ENCODE measurements at regions not wholly inside any gene's neighbourhood (a gene's known extent, or its start where the extent isn't known, plus 50 kb on each side); places are given as distances from the start of the nearest gene placed in this dataset.

DNA sequence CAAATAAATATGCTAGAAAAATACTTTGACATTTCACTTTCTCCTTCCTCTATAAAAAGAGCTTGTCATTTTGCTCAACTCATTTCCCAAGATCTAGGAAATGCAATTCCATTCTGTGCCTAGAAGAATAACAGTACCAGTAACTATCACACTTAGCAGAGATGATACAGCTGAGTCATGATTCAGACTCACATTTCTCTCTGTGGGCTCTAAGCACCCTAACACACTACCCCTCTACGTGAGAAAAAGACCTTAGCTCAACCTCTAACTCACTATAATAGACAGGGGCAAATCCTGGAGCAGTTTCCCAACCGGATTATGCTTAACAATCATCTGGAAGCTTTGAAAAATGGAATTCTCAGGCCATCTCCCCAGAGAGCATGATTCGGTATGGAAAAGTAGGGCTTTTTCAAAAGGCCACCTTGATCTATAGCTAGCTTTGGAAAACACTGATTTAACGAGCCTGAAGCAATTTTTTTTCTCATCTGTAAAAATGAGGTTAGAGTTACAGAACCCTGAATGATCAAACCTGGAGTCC, 1312.3 kb upstream of the PIK3C3 start:
- WGBS, 2 donors: 57 to 58% methylated on average over 4 of the region's 4 CpGs
- DNase-seq (ENCODE audit: low spot score in 2 of 2): no peak

DNA sequence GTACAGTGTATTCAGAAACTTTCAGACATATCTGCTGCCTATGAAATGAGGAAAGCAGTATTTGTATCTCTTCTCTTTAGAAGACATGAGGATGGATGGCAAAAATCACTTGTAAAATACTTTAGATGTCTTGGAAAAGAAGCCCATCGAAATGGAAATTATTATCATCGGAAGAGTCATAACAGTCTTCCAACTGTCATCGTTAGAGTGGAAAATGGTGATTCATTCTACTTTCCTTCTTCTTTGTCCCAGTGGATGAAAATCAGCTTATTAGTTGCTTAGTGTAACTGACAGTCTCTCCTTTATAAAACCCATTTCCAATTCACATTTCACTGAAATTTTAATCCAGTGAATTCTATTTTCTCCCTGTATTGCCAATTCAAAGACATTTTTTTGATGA, 1323.7 kb upstream of the PIK3C3 start:
- Histone ChIP-seq H3K4me1 (no peaks in the 10 kb centered on the region), H3K9me3 (peaks cover 0 to 6% (median 0%) of the 10 kb centered on the region in 4 donors), H3K27me3 (no peaks in the 10 kb centered on the region), H3K27ac (no peak overlapping the region), H3K36me3 (no peaks in the 10 kb centered on the region), H3K4me3 (no peak overlapping the region)
- WGBS, 2 donors: 88 to 93% methylated on average over 3 of the region's 3 CpGs
- no peak for DNase-seq (ENCODE audit: low spot score in 2 of 2)
- no peak for TF ChIP-seq EP300 (IDR thresholded peaks at IDR 0.05)
- TF ChIP-seq, protein P1, sequence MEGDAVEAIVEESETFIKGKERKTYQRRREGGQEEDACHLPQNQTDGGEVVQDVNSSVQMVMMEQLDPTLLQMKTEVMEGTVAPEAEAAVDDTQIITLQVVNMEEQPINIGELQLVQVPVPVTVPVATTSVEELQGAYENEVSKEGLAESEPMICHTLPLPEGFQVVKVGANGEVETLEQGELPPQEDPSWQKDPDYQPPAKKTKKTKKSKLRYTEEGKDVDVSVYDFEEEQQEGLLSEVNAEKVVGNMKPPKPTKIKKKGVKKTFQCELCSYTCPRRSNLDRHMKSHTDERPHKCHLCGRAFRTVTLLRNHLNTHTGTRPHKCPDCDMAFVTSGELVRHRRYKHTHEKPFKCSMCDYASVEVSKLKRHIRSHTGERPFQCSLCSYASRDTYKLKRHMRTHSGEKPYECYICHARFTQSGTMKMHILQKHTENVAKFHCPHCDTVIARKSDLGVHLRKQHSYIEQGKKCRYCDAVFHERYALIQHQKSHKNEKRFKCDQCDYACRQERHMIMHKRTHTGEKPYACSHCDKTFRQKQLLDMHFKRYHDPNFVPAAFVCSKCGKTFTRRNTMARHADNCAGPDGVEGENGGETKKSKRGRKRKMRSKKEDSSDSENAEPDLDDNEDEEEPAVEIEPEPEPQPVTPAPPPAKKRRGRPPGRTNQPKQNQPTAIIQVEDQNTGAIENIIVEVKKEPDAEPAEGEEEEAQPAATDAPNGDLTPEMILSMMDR (IDR thresholded peaks at IDR 0.05): no peak
- no peak for TF ChIP-seq POLR2A (IDR thresholded peaks at IDR 0.05)

More for the DNA sequence above, 1312.3 kb upstream of the PIK3C3 start:
- Histone ChIP-seq H3K36me3 (no peaks in the 10 kb centered on the region), H3K27me3 (no peaks in the 10 kb centered on the region), H3K9me3 (no peaks in the 10 kb centered on the region), H3K27ac (no peak overlapping the region), H3K4me3 (no peak overlapping the region), H3K4me1 (no peaks in the 10 kb centered on the region)
- no peak for TF ChIP-seq EP300 (IDR thresholded peaks at IDR 0.05)
- TF ChIP-seq POLR2A (IDR thresholded peaks at IDR 0.05): no peak
- TF ChIP-seq, protein P1 (IDR thresholded peaks at IDR 0.05): no peak

DNA sequence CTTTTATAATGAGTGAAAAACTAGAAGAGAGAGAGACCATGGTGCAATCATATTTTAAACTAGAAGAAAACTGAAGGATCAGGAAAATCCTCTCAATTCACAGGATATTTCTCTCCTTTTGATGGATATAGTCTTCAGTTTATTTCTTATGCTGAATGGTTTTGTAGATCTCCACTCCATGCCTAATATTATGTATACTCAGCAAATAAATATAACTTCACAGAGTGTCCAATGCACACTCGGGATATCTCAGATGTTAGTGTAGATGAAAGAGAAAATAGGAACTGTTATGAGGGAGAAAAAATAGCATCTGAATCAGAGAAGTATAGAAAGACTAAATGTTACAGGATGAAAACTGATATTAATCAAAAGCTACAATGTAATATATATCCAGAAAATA, 1324.5 kb upstream of the PIK3C3 start:
- 91 to 92% methylated on average over 1 of the region's 1 CpG for WGBS, 2 donors

DNA sequence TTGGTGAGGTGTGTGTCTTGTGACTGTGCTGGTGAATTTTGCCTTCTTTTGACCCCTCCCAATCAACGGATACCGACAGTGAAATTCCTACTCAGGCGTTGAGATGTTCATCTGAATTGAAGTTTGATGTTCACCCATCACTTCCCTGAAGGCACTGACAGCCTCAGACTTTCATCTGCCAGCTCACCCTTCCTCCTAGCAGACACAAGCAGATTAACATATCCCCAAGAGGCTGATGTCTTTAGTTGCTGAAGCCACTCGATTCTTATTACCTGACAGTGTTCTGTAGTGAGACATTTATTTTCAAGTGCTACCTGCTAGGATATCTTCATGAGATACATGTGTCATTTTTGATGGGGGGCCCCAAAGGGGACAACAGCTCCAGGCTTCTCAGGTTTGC, 1330.1 kb upstream of the PIK3C3 start:
- Histone ChIP-seq H3K9me3 (no peaks in the 10 kb centered on the region), H3K27ac (no peak overlapping the region), H3K4me1 (no peaks in the 10 kb centered on the region), H3K27me3 (no peaks in the 10 kb centered on the region), H3K36me3 (no peaks in the 10 kb centered on the region), H3K4me3 (no peak overlapping the region)
- DNase-seq (ENCODE audit: low spot score in 2 of 2): no peak
- 80 to 85% methylated on average over 4 of the region's 4 CpGs for WGBS, 2 donors
- TF ChIP-seq, protein P1 (IDR thresholded peaks at IDR 0.05): no peak
- TF ChIP-seq POLR2A (IDR thresholded peaks at IDR 0.05): no peak
- TF ChIP-seq EP300 (IDR thresholded peaks at IDR 0.05): no peak

More for the DNA sequence above, 1324.5 kb upstream of the PIK3C3 start:
- no peak overlapping the region for H3K27ac ChIP-seq
- H3K4me1 ChIP-seq: no peaks in the 10 kb centered on the region
- H3K9me3 ChIP-seq: peaks cover 0 to 6% (median 0%) of the 10 kb centered on the region in 4 donors
- TF ChIP-seq EP300 (IDR thresholded peaks at IDR 0.05) (no peak), POLR2A (IDR thresholded peaks at IDR 0.05) (no peak)
- TF ChIP-seq, protein P1 (IDR thresholded peaks at IDR 0.05): no peak
- no peaks in the 10 kb centered on the region for H3K36me3 ChIP-seq
- no peak for DNase-seq (ENCODE audit: low spot score in 2 of 2)
- no peak overlapping the region for H3K4me3 ChIP-seq
- H3K27me3 ChIP-seq: no peaks in the 10 kb centered on the region

DNA sequence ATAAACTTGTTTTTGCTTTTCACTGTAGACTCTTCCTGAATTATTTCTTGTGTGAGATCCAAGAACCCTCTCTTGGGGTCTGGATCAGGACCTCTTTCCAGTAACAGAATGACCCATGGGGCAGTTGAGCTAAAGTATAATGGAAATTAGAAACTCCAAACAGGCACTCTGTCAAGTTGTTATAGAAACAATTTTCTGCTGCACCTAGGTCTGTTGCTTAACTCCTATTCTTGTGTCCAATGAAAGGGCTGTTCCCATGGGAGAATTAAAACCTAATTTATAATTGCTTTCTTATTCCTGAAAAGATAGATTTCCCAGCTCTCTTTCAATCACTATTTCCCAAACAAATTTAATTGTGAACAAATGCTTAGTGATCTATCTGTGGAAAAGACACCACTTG, 1341.3 kb upstream of the PIK3C3 start:
- no peaks in the 10 kb centered on the region for H3K4me1 ChIP-seq
- no peak for DNase-seq (ENCODE audit: low spot score in 2 of 2)

More for the DNA sequence above, 1341.3 kb upstream of the PIK3C3 start:
- no peak overlapping the region for H3K27ac ChIP-seq
- H3K4me3 ChIP-seq: no peak overlapping the region
- TF ChIP-seq EP300 (IDR thresholded peaks at IDR 0.05) (no peak), POLR2A (IDR thresholded peaks at IDR 0.05) (no peak)
- TF ChIP-seq, protein P1 (IDR thresholded peaks at IDR 0.05): no peak
- H3K36me3 ChIP-seq: no peaks in the 10 kb centered on the region
- H3K27me3 ChIP-seq: no peaks in the 10 kb centered on the region
- no peaks in the 10 kb centered on the region for H3K9me3 ChIP-seq
